ENCODE measurements at regions not wholly inside any gene's neighbourhood (a gene's known extent, or its start where the extent isn't known, plus 50 kb on each side); places are given as distances from the start of the nearest gene placed in this dataset.
"Not testable (repeated sequence)": the region's sequence is repeated elsewhere in the genome, so short reads cannot be mapped to it uniquely, and the experiment has no call there.

DNA sequence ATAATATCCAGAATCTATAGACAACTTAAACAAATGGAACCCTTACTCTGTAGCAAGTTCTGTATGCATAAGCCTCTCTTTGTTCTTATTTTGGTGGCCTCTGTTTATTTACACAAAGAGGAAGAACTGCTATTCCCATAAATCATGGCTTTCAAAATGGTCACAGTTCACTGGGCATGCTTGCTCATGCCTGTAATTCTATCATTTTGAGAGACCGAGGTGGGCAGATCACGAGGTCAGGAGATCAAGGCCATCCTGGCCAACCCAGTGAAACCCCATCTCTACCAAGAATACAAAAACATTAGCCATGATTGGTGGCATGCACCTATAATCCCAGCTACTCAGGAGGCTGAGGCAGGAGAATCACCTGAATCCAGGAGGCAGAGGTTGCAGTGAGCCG, 307.3 kb upstream of the ZNF337 start:
- TF ChIP-seq, protein P1, sequence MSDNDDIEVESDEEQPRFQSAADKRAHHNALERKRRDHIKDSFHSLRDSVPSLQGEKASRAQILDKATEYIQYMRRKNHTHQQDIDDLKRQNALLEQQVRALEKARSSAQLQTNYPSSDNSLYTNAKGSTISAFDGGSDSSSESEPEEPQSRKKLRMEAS (IDR thresholded peaks at IDR 0.05): not testable (repeated sequence)
- TF ChIP-seq, protein P2, sequence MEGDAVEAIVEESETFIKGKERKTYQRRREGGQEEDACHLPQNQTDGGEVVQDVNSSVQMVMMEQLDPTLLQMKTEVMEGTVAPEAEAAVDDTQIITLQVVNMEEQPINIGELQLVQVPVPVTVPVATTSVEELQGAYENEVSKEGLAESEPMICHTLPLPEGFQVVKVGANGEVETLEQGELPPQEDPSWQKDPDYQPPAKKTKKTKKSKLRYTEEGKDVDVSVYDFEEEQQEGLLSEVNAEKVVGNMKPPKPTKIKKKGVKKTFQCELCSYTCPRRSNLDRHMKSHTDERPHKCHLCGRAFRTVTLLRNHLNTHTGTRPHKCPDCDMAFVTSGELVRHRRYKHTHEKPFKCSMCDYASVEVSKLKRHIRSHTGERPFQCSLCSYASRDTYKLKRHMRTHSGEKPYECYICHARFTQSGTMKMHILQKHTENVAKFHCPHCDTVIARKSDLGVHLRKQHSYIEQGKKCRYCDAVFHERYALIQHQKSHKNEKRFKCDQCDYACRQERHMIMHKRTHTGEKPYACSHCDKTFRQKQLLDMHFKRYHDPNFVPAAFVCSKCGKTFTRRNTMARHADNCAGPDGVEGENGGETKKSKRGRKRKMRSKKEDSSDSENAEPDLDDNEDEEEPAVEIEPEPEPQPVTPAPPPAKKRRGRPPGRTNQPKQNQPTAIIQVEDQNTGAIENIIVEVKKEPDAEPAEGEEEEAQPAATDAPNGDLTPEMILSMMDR (IDR thresholded peaks at IDR 0.05; ENCODE audit: low read depth, low read length, missing input control): not testable (repeated sequence)
- TF ChIP-seq, protein P3, sequence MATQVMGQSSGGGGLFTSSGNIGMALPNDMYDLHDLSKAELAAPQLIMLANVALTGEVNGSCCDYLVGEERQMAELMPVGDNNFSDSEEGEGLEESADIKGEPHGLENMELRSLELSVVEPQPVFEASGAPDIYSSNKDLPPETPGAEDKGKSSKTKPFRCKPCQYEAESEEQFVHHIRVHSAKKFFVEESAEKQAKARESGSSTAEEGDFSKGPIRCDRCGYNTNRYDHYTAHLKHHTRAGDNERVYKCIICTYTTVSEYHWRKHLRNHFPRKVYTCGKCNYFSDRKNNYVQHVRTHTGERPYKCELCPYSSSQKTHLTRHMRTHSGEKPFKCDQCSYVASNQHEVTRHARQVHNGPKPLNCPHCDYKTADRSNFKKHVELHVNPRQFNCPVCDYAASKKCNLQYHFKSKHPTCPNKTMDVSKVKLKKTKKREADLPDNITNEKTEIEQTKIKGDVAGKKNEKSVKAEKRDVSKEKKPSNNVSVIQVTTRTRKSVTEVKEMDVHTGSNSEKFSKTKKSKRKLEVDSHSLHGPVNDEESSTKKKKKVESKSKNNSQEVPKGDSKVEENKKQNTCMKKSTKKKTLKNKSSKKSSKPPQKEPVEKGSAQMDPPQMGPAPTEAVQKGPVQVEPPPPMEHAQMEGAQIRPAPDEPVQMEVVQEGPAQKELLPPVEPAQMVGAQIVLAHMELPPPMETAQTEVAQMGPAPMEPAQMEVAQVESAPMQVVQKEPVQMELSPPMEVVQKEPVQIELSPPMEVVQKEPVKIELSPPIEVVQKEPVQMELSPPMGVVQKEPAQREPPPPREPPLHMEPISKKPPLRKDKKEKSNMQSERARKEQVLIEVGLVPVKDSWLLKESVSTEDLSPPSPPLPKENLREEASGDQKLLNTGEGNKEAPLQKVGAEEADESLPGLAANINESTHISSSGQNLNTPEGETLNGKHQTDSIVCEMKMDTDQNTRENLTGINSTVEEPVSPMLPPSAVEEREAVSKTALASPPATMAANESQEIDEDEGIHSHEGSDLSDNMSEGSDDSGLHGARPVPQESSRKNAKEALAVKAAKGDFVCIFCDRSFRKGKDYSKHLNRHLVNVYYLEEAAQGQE (IDR thresholded peaks at IDR 0.05): not testable (repeated sequence)
- not testable (repeated sequence) for TF ChIP-seq GABPA (IDR thresholded peaks at IDR 0.05 in 1 of 2, conservative IDR thresholded peaks at IDR 0.05 in 1 of 2); HNF4A (conservative IDR thresholded peaks at IDR 0.05); RXRA (IDR thresholded peaks at IDR 0.05)
